Neural crest cell (in vitro differentiated cells): ENCODE measurements at regions not wholly inside any gene's neighbourhood (a gene's known extent, or its start where the extent isn't known, plus 50 kb on each side); places are given as distances from the start of the nearest gene placed in this dataset.

Source experiments
- DNase-seq: peaks from one replicate; pipeline ENCODE4 v3.0.0; 2021; ENCODE audit warnings: low read depth, mixed read lengths, low spot score
- H3K27ac Mint-ChIP-seq: one replicate; pipeline ENCODE4 v1.8.0; 2021; ENCODE audit warnings: mild to moderate bottlenecking, mixed read lengths; ENCODE audit not compliant: unreplicated experiment
- H3K27me3 Mint-ChIP-seq: 2 replicates; pipeline ENCODE4 v1.8.0; 2021; ENCODE audit warnings: low read depth, mild to moderate bottlenecking, mixed read lengths
- H3K36me3 Mint-ChIP-seq: 2 replicates; pipeline ENCODE4 v1.8.0; 2021; ENCODE audit warnings: low read depth, mild to moderate bottlenecking, mixed read lengths
- H3K4me1 Mint-ChIP-seq: 2 replicates; pipeline ENCODE4 v1.8.0; 2021; ENCODE audit warnings: mixed read lengths
- H3K4me3 Mint-ChIP-seq: one replicate; pipeline ENCODE4 v1.8.0; 2021; ENCODE audit warnings: mild to moderate bottlenecking, mixed read lengths
- H3K9me3 Mint-ChIP-seq: 2 replicates; pipeline ENCODE4 v1.8.0; 2021; ENCODE audit warnings: mixed read lengths
- TF ChIP-seq, protein P1 (sequence below): fragments of 200-600 bp; sonication (generic); conservative IDR thresholded peaks from 2 replicates; pipeline ENCODE4 v1.5.0; 2021; ENCODE audit warnings: antibody characterized with exemption, mild to moderate bottlenecking

DNA sequence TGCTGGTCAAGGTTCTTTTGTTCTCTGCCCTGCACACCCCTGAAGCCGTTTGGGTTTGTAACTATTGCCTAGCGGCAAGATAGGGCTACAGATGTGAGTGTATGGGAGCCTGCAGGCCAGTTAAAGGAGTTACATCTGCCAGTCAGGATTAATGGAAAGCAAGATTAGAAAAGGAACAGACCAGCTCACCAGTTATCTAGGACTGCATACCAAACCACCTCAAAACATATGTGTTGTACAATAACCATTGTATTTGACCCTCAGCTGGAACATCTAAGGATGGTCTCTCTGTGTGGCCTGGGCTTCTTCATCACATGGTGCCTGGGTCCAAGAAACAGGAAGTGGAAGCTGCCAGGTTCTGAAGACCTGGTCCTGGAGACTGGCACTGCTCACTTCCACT lies 52.5 kb upstream of the FBXO28 start:
- Mint-ChIP-seq H3K27me3 (peaks cover 16% of the 10 kb centered on the region), H3K4me3 (no peak overlapping the region), H3K9me3 (no peaks in the 10 kb centered on the region), H3K27ac (no peak overlapping the region), H3K4me1 (no peaks in the 10 kb centered on the region), H3K36me3 (no peaks in the 10 kb centered on the region)
- TF ChIP-seq, protein P1, sequence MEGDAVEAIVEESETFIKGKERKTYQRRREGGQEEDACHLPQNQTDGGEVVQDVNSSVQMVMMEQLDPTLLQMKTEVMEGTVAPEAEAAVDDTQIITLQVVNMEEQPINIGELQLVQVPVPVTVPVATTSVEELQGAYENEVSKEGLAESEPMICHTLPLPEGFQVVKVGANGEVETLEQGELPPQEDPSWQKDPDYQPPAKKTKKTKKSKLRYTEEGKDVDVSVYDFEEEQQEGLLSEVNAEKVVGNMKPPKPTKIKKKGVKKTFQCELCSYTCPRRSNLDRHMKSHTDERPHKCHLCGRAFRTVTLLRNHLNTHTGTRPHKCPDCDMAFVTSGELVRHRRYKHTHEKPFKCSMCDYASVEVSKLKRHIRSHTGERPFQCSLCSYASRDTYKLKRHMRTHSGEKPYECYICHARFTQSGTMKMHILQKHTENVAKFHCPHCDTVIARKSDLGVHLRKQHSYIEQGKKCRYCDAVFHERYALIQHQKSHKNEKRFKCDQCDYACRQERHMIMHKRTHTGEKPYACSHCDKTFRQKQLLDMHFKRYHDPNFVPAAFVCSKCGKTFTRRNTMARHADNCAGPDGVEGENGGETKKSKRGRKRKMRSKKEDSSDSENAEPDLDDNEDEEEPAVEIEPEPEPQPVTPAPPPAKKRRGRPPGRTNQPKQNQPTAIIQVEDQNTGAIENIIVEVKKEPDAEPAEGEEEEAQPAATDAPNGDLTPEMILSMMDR: no peak
- DNase-seq: no peak

DNA sequence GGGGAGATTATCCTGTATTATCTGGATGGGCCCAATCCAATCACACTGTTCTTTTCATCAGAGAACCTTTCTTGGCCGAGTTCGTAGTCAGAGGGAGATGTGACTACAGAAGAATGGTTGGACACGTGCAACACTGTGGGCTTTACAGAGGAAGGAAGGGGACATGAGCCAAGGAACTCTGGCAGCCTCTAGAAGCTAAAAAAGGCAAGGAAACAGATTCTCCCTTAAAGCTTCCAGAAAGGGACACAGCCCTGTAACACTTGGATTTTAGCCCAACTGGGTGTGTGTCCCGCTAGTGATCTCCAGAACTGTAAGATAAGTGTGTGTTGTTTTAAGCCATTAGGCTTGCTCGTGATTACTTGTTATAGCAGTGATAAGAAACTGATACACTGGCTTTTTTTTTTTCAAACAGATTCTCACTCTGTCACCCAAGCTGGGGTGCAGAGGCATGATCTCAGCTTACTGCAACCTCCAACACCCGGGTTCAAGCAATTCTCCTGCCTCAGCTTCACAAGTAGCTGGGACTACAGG lies 53.9 kb upstream of the FBXO28 start:
- H3K4me3 Mint-ChIP-seq: no peak overlapping the region

DNA sequence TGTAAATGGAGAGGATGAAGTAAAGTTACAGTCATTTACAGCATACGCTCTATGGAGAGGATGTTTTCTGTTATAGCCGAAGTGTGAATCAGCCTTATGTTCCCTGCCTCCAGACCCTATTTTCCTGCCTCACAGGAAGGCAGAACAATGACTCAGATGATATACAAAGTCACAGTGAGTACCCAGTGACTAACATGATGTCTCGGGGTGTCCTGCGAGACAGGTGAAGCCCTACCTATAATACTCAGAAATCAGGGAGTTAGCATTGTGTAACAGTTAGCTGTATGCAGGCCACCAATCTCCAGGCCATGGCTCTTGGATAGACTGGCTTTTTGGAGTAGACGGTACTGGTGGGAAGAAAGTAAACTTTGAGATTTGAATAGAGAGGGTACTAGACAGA lies 55.6 kb upstream of the FBXO28 start:
- DNase-seq: no peak
- Mint-ChIP-seq H3K9me3 (no peaks in the 10 kb centered on the region), H3K27me3 (peaks cover 3% of the 10 kb centered on the region)

More for the DNA sequence above, 53.9 kb upstream of the FBXO28 start:
- Mint-ChIP-seq H3K27me3 (peaks cover 16% of the 10 kb centered on the region), H3K9me3 (no peaks in the 10 kb centered on the region), H3K36me3 (no peaks in the 10 kb centered on the region), H3K27ac (no peak overlapping the region), H3K4me1 (no peaks in the 10 kb centered on the region)
- TF ChIP-seq, protein P1: no peak
- no peak for DNase-seq

DNA sequence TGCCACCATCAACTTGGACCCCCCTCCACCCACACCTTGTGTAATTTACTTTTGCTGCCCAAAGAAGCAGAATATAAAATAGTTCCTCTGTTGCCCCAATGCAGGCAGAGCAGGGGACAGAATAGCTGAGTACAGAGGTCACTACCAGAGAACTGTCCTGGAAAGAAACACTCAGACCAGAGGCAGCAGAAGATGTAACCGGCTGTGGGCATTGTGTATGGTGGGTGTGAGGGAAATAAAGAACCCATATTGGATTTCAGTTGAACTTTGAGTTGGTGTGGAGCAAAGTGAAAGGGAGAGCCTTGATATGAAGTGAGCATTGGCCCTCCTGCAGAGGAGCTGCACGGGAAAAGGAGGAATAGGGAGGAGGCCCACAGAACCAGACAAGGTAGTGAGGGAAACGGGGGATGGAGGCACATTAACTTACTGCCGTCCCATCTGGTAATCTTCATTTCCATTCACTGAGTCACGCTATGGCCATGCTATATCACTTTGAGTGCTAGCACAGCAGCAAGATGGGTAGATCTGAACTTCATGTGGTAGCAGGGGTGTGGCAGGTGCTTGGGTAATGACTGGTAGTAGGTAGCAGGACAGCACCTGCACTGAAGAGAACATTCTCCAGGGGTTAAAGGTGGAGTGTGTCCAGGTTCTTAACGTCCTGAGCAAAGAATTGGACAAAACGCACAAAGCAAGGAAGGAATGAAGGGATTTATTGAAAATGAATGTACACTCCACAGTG lies 56.3 kb upstream of the FBXO28 start:
- H3K4me3 Mint-ChIP-seq: no peak overlapping the region
- no peaks in the 10 kb centered on the region for H3K36me3 Mint-ChIP-seq
- DNase-seq: no peak
- no peaks in the 10 kb centered on the region for H3K9me3 Mint-ChIP-seq
- TF ChIP-seq, protein P1: no peak
- H3K27ac Mint-ChIP-seq: no peak overlapping the region
- H3K27me3 Mint-ChIP-seq: no peaks in the 10 kb centered on the region
- no peaks in the 10 kb centered on the region for H3K4me1 Mint-ChIP-seq

More for the DNA sequence above, 55.6 kb upstream of the FBXO28 start:
- TF ChIP-seq, protein P1: no peak
- Mint-ChIP-seq H3K27ac (no peak overlapping the region), H3K4me3 (no peak overlapping the region), H3K36me3 (no peaks in the 10 kb centered on the region), H3K4me1 (no peaks in the 10 kb centered on the region)

DNA sequence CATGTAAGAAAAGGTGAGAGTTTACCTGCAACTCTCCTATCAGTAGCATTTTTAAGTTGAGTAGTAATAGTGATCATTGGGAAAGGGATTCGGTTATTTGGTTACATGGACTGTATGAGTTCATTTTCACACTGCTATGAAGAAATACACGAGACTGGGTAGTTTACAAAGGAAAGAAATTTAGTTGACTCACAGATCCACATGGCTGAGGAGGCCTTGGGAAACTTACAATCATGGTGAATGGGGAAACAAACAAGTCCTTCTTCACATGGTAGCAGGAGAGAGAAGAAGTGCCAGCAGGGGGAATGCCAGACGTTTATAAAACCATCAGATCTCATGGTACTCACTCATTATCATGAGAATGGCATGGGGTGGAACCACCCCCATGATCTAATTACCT lies 59.3 kb upstream of the FBXO28 start:
- Mint-ChIP-seq H3K4me3 (no peak overlapping the region), H3K27me3 (peaks cover 2% of the 10 kb centered on the region), H3K4me1 (peaks cover 5% of the 10 kb centered on the region), H3K27ac (no peak overlapping the region), H3K9me3 (no peaks in the 10 kb centered on the region), H3K36me3 (no peaks in the 10 kb centered on the region)
- no peak for DNase-seq
- TF ChIP-seq, protein P1: no peak
